NCI-H2029 treated with DMSO at 0.1 percent for 48 hours (cell line): ENCODE measurements at regions not wholly inside any gene's neighbourhood (a gene's known extent, or its start where the extent isn't known, plus 50 kb on each side); places are given as distances from the start of the nearest gene placed in this dataset.
"Not testable (repeated sequence)": the region's sequence is repeated elsewhere in the genome, so short reads cannot be mapped to it uniquely, and the experiment has no call there.

Experiments used
- DNase-seq: peaks from one replicate; lab custom pipeline; 2025; lab: John Stamatoyannopoulos, UW

DNA sequence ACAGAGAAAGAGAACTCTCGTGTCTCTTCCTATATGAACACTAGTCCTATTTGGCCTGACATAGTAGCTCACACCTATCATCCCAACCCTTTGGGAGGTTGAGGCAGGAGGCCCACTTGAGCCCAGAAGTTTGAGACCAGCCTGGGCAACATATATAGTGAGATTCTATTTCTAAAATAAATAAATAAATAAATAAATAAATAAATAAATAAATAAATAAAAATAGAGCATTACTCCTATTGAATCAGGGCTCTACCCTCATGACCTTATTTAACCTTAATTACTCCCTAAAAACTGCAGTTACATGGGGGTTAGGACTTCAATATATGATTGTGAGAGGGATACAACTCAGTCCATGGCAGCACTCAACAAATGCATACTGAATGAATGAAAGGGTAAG, 61.2 kb upstream of the GSC start:
- no peak for DNase-seq

DNA sequence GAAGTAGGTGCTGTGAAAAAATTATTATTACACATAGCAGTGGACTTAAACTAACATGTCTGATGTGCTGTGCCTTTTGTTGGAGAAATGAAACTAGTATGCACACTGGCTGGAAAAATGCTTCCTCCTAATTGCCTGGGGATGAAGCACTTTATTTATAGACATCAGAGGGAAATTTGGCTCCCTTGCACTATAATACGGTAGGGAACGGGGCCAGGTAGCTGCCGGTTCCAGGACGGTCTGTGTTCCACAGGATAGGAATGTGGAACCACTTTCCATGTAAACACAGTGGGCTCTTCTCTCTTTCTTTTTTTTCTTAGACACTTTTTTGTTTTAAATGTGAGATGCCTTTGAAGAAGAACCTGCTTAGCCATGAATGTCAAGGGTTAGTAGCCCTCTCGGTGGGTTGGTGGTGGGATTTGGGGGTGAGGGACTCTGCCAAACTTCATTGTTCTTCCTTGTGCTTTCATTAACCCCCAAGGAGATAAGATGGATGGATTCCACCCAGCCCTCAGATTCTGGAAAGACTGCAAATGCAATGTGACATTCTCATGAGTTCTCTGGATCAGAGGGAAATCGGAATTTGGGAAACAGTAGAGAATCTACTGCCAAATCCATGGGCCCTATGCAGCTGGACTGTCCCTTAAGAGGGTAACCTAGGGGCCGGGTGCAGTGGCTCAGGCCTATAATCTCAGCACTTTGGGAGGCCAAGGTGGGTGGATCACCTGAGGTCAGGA, 58.0 kb upstream of the GSC start:
- no peak for DNase-seq

DNA sequence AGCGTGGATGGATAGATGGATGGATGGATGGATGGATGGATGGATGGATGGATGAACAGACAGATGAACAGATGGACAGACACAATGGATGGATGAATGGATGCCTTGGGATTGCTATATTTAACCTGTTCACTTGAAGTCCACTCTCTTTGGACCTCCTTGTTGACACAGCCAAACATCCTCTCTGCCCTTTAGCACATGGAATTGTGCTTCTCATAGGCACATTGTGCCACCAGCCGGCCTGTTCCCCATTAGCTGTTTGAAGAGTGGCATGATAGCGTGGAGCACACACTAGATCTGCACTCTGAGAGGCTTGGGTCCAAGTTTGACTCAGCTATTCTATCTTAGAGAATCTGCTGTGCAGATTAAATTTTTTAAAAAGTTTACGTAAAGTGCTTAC, 56.9 kb upstream of the GSC start:
- DNase-seq: no peak

DNA sequence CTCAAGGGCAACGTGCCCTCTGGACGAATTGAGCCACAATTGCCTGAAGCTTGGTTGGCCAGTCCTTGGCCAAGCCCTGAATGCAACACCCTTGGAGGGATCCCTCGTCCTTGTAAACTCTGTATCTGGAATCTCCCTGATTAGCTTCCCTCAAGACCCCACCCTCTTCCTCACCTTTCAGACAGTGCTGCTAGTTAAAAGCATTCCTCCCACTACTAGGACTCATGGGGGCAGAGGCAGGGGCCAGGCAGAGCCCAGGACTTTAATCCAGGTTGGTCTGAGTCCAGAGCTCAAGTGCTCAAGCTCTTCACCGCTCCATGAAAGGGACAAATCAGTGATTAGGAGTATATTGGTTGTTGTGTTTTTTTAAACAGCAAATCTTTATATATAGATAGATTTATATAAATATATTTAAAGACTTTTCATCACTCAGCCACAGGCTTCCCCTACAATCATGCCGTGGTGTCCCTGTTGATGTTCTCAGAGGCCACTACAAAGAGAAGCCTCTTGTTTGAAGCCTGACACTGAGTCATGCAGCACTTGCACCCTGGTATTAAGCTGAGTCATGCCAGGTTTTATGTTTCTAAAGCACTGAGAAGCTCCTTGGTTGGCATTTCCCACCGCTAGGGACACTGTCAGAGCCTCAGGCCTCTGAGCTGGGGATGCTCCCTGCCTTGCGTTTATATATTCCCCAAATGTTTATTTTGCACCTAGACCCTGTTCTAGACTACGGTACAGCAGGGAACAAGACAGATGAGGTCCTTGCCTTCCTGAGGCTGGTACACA, 53.8 kb upstream of the GSC start:
- no peak for DNase-seq

DNA sequence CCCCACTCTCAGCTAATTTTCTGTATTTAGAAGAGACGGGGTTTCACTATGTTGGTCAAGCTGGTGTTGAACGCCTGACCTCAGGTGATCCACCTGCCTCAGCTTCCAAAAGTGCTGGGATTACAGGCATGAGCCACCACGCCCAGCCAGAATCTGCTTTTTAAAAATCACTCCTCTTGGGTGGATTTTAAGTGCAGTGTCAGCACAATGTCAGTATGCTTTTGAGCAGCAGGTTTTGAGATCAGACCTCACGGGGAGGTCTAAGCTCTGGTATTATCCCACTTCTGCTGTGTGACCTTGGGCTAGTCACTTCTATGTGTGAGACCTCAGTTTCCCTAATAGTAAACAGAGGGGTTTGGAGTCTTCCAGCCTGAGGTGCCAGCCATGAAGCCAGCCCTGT, 51.8 kb upstream of the GSC start:
- no peak for DNase-seq

DNA sequence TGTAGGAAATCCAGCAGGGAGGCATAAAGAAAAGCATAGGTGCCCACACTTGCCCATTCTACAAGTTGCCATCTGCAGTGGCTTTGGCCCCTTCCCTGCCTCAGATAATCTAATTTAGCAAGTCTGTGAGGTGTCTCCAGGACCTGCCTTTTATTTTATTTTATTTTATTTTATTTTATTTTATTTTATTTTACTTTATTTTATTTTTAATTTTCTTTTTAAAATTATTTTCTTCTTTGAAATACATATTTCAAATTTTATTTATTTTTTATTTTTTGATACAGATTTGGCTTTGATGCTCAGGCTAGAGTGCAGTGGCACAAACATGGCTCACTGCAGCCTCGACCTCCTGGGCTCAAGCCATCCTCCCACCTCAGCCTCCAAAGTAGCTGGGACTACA, 51.0 kb upstream of the GSC start:
- DNase-seq: not testable (repeated sequence)
